ENCODE measurements at regions not wholly inside any gene's neighbourhood (a gene's known extent, or its start where the extent isn't known, plus 50 kb on each side); places are given as distances from the start of the nearest gene placed in this dataset.

DNA sequence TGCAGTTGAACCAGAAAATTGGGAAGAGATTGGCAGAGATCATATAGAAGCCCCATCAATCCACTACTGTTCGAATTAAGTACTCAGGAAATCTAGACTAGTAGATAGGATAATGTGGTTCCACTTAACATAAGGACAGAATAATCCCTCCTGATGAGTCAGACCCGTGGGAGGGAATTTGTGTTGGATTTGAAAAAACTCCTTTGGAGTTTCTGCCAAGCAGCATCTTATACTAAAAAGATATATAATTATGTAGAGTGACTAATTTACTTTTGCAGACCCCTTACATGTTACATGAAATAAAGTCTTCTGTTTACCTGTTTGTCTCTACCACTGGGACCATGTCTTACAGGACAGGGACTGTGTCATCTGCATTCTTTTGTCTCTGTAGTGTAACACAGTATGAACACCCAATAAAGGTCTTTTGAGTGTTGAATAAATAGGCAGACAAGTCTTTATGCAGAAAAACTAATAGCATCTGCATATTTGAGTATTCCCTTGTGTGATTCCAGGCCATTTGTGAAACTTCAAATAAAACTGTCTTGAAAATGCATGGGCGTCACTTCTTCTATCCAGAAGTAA, 122.6 kb upstream of the DNAJC10 start:
- no peak overlapping the region for H3K4me3 ChIP-seq
- H3K27me3 ChIP-seq = no peaks in the 10 kb centered on the region
- TF ChIP-seq POLR2A (IDR thresholded peaks at IDR 0.05) = no peak
- TF ChIP-seq, protein P1, sequence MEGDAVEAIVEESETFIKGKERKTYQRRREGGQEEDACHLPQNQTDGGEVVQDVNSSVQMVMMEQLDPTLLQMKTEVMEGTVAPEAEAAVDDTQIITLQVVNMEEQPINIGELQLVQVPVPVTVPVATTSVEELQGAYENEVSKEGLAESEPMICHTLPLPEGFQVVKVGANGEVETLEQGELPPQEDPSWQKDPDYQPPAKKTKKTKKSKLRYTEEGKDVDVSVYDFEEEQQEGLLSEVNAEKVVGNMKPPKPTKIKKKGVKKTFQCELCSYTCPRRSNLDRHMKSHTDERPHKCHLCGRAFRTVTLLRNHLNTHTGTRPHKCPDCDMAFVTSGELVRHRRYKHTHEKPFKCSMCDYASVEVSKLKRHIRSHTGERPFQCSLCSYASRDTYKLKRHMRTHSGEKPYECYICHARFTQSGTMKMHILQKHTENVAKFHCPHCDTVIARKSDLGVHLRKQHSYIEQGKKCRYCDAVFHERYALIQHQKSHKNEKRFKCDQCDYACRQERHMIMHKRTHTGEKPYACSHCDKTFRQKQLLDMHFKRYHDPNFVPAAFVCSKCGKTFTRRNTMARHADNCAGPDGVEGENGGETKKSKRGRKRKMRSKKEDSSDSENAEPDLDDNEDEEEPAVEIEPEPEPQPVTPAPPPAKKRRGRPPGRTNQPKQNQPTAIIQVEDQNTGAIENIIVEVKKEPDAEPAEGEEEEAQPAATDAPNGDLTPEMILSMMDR (IDR thresholded peaks at IDR 0.05) = no peak
- no peak for TF ChIP-seq EP300 (IDR thresholded peaks at IDR 0.05)
- 61 to 68% methylated on average over 3 of the region's 3 CpGs for WGBS, 2 donors
- H3K36me3 ChIP-seq = no peaks in the 10 kb centered on the region
- no peak for DNase-seq (ENCODE audit: low spot score in 2 of 2)
- H3K27ac ChIP-seq = no peak overlapping the region
- no peaks in the 10 kb centered on the region for H3K4me1 ChIP-seq
- no peaks in the 10 kb centered on the region for H3K9me3 ChIP-seq

DNA sequence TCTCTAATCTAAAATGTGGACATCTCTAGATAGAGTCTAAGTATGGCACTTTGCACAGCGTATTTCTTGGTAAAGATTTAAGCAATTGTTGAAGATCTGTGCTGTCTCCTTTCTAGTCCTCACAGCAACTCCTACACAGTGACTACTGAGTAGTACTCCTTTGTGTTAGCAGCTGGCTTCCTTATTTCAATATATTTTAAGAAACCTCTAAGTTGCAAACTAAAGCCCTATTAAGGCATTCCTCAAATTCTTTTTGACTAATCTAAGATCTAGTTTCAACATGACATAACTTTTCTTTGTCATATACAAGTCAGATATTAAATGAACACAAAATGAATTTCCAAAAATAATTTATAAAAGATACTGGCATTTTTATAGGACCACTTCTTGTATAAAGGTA, 121.8 kb upstream of the DNAJC10 start:
- no peaks in the 10 kb centered on the region for H3K4me1 ChIP-seq
- no peaks in the 10 kb centered on the region for H3K9me3 ChIP-seq
- DNase-seq (ENCODE audit: low spot score in 2 of 2) = no peak
- H3K36me3 ChIP-seq = no peaks in the 10 kb centered on the region
- H3K4me3 ChIP-seq = no peak overlapping the region
- WGBS, 2 donors = 76 to 84% methylated on average over 1 of the region's 1 CpG
- TF ChIP-seq POLR2A (IDR thresholded peaks at IDR 0.05) (no peak), EP300 (IDR thresholded peaks at IDR 0.05) (no peak)
- TF ChIP-seq, protein P1 (IDR thresholded peaks at IDR 0.05) = no peak
- H3K27me3 ChIP-seq = no peaks in the 10 kb centered on the region
- no peak overlapping the region for H3K27ac ChIP-seq

DNA sequence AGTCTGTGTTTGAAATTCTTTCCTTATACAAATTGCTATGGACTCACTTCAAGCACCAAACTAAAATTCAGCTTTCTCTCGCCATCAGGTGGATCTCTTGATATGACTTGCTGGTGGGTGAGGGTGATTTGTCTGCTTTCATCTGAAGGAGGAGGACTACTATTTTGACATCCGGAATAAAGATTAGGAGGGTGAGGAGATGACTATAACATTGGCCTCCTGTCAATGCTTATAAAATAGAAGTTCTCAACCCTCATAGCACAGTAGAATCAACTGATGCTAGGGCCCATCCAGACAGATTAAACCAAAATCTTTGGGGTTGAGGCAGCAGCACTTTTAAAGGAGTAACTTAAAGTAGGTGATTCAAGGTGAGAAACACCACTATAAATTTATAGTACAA, 120.4 kb upstream of the DNAJC10 start:
- no peaks in the 10 kb centered on the region for H3K9me3 ChIP-seq
- no peak overlapping the region for H3K27ac ChIP-seq
- no peak for DNase-seq (ENCODE audit: low spot score in 2 of 2)
- TF ChIP-seq POLR2A (IDR thresholded peaks at IDR 0.05) = no peak
- TF ChIP-seq, protein P1 (IDR thresholded peaks at IDR 0.05) = no peak
- no peak for TF ChIP-seq EP300 (IDR thresholded peaks at IDR 0.05)
- no peaks in the 10 kb centered on the region for H3K36me3 ChIP-seq
- H3K27me3 ChIP-seq = no peaks in the 10 kb centered on the region
- 93 to 98% methylated on average over 2 of the region's 2 CpGs for WGBS, 2 donors
- no peaks in the 10 kb centered on the region for H3K4me1 ChIP-seq
- H3K4me3 ChIP-seq = no peak overlapping the region

DNA sequence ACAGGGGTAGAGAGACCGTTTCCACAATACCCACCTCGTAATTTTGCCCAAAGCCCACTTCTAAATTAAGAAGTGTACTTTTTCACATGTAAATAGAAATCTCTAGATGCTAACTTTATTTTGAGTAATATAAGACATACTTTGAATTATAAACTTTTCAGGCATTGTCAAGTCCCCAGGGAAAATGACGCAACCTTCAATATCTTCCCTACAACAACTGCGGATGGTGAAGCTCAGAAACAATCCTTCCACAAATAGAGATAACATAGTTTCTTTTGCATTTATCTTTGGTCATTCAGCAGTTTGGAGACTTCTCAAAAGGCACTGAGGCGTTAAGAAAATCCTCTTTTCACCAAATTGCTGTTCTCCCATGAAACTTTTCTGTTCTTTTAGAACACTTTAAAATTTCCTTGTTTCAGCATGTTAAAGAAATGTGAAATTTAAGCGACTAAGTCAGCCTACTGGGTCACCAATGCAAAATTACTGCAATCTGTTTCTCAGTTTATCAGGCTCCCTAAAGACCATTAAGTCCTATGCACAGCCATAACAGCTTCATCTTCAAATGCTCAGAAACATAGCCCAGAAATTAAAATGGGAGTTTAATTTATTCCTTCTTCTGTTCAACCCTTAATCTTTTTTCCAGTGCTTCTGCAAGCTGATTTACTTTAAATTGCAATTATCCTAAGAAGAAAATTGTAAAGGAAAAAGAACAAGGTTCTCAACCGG, 118.3 kb upstream of the DNAJC10 start:
- Histone ChIP-seq H3K4me3 (no peak overlapping the region), H3K9me3 (no peaks in the 10 kb centered on the region), H3K4me1 (no peaks in the 10 kb centered on the region), H3K27me3 (no peaks in the 10 kb centered on the region), H3K36me3 (no peaks in the 10 kb centered on the region), H3K27ac (no peak overlapping the region)
- 72 to 81% methylated on average over 7 of the region's 7 CpGs for WGBS, 2 donors
- DNase-seq (ENCODE audit: low spot score in 2 of 2) = no peak
- TF ChIP-seq, protein P1 (IDR thresholded peaks at IDR 0.05) = no peak
- TF ChIP-seq POLR2A (IDR thresholded peaks at IDR 0.05) = no peak
- no peak for TF ChIP-seq EP300 (IDR thresholded peaks at IDR 0.05)

DNA sequence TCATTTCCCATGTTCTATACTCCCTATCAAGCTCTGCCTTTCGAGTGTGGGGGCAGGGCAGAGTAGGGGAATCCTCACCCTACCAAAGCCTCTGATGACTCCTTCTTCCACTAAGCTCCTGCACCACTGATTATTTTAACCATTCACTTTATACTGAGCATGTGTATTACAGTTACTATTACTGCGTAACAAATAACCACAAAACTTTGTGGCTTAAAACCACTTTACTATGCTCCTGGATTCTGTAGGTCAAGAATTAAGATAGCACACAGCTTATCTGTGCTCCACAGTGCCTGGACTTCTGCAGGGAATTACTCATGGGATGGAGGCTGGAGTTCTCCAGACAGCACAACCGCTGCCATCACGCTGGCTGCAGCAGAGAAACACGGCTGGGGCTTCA, 117.4 kb upstream of the DNAJC10 start:
- H3K9me3 ChIP-seq = no peaks in the 10 kb centered on the region
- 90 to 98% methylated on average over 2 to 5 of the region's 5 CpGs for WGBS, 2 donors
- H3K27me3 ChIP-seq = no peaks in the 10 kb centered on the region
- H3K4me1 ChIP-seq = no peaks in the 10 kb centered on the region
- H3K4me3 ChIP-seq = no peak overlapping the region
- H3K27ac ChIP-seq = no peak overlapping the region
- TF ChIP-seq EP300 (IDR thresholded peaks at IDR 0.05) = no peak
- TF ChIP-seq POLR2A (IDR thresholded peaks at IDR 0.05) = no peak
- TF ChIP-seq, protein P1 (IDR thresholded peaks at IDR 0.05) = no peak
- no peaks in the 10 kb centered on the region for H3K36me3 ChIP-seq
- no peak for DNase-seq (ENCODE audit: low spot score in 2 of 2)

Data from tibial nerve (tissue), 4 donors.